Fibroblast of lung (primary cell): ENCODE measurements at regions not wholly inside any gene's neighbourhood (a gene's known extent, or its start where the extent isn't known, plus 50 kb on each side); places are given as distances from the start of the nearest gene placed in this dataset.

Source experiments
- DNase-seq, 2 donors: peaks; one replicate each; pipeline versions ENCODE4 v3.0.0 to v3.0.0-alpha.2; 2010; ENCODE audit warnings: low read depth in 2 of 2
- H2AFZ ChIP-seq: 2 replicates; pipeline ENCODE4 v1.5.1; 2012; ENCODE audit warnings: low read length, control low read depth, inconsistent platforms
- H3K27ac ChIP-seq: 2 replicates; pipeline ENCODE4 v1.5.1; 2011; ENCODE audit warnings: low read length, control low read depth; ENCODE audit not compliant: insufficient read depth
- H3K27me3 ChIP-seq: 2 replicates; pipeline ENCODE4 v1.5.1; 2011; ENCODE audit warnings: mild to moderate bottlenecking, low read length; ENCODE audit not compliant: control insufficient read depth, insufficient read depth
- H3K36me3 ChIP-seq: 2 replicates; pipeline ENCODE4 v1.5.1; 2011; ENCODE audit warnings: low read length; ENCODE audit not compliant: control insufficient read depth, insufficient read depth
- H3K4me1 ChIP-seq: 2 replicates; pipeline ENCODE4 v1.5.1; 2011; ENCODE audit warnings: low read length; ENCODE audit not compliant: control insufficient read depth, insufficient read depth; ENCODE audit errors: extremely low read depth
- H3K4me2 ChIP-seq: 2 replicates; pipeline ENCODE4 v1.5.1; 2011; ENCODE audit warnings: low read length, control low read depth; ENCODE audit not compliant: insufficient read depth; ENCODE audit errors: extremely low read depth
- H3K4me3 ChIP-seq, 4 experiments: fragments of 200-600 bp in 1 of 4; sonication (generic) in 1 of 4; replicated peaks in 1 of 4; 2 replicates each; pipeline ENCODE4 v1.5.1; 2011 to 2016; ENCODE audit warnings: low read length in 4 of 4, low read depth in 3 of 4, mild to moderate bottlenecking in 3 of 4, control low read depth in 2 of 4, inconsistent platforms in 1 of 4, mixed read lengths in 1 of 4; ENCODE audit not compliant: insufficient read depth in 1 of 4; ENCODE audit errors: control extremely low read depth in 1 of 4
- H3K79me2 ChIP-seq: 2 replicates; pipeline ENCODE4 v1.5.1; 2012; ENCODE audit warnings: mild to moderate bottlenecking, low read length, inconsistent platforms; ENCODE audit not compliant: control insufficient read depth, insufficient read depth
- H3K9ac ChIP-seq: 2 replicates; pipeline ENCODE4 v1.5.1; 2011; ENCODE audit warnings: mild to moderate bottlenecking, low read length, control low read depth; ENCODE audit not compliant: insufficient read depth
- H3K9me3 ChIP-seq: 2 replicates; pipeline ENCODE4 v1.5.1; 2012; ENCODE audit warnings: low read depth, low read length; ENCODE audit not compliant: control insufficient read depth, insufficient read depth
- H4K20me1 ChIP-seq: 2 replicates; pipeline ENCODE4 v1.5.1; 2011; ENCODE audit warnings: low read length; ENCODE audit not compliant: control insufficient read depth, insufficient read depth; ENCODE audit errors: extremely low read depth
- EZH2 ChIP-seq: IDR thresholded peaks from 2 replicates; pipeline ENCODE4 v1.5.1; 2012; ENCODE audit warnings: low read length, control low read depth, mild to moderate bottlenecking; ENCODE audit errors: missing control alignments
- TF ChIP-seq, protein P1 (sequence below), 2 donors: IDR thresholded peaks in 1 of 2; conservative IDR thresholded peaks in 1 of 2; 1 replicate in 1 of 2; 2 replicates in 1 of 2; pipeline ENCODE4 v1.5.1; 2011 to 2012; ENCODE audit warnings: low read length in 2 of 2, control low read depth in 1 of 2, inconsistent platforms in 1 of 2, low read depth in 1 of 2, mild to moderate bottlenecking in 1 of 2

DNA sequence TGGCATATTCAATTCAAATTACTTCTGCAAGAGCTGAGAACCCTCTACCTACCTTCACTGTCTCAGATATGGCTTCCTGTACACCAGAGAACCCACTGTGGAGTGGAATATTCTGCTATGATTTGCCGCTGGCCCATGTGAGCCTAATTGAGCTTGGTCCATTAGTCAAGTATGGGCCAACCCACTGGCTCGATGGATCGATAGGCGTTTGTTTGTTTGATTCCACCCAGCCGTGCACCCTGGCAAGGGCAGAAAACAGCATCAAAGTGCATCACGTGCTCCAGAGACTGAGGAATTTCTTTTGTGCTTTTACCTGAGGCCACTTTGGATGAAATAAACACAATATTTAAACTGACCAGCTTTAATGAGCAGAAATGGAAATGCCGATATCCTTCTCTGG, 426.3 kb downstream of the AACS start:
- no peak overlapping the region for H3K9ac ChIP-seq
- no peaks in the 10 kb centered on the region for H3K36me3 ChIP-seq
- H3K4me1 ChIP-seq: no peaks in the 10 kb centered on the region
- no peaks in the 10 kb centered on the region for H3K27me3 ChIP-seq
- H3K4me2 ChIP-seq: no peak overlapping the region
- no peaks in the 10 kb centered on the region for H3K9me3 ChIP-seq
- DNase-seq: no peak
- H3K79me2 ChIP-seq: no peaks in the 10 kb centered on the region
- TF ChIP-seq, protein P1, sequence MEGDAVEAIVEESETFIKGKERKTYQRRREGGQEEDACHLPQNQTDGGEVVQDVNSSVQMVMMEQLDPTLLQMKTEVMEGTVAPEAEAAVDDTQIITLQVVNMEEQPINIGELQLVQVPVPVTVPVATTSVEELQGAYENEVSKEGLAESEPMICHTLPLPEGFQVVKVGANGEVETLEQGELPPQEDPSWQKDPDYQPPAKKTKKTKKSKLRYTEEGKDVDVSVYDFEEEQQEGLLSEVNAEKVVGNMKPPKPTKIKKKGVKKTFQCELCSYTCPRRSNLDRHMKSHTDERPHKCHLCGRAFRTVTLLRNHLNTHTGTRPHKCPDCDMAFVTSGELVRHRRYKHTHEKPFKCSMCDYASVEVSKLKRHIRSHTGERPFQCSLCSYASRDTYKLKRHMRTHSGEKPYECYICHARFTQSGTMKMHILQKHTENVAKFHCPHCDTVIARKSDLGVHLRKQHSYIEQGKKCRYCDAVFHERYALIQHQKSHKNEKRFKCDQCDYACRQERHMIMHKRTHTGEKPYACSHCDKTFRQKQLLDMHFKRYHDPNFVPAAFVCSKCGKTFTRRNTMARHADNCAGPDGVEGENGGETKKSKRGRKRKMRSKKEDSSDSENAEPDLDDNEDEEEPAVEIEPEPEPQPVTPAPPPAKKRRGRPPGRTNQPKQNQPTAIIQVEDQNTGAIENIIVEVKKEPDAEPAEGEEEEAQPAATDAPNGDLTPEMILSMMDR (conservative IDR thresholded peaks at IDR 0.05 in 1 of 2, IDR thresholded peaks at IDR 0.05 in 1 of 2; ENCODE audit: low read depth in 1 of 2, low read length in 2 of 2): no peak
- no peak for TF ChIP-seq EZH2
- H4K20me1 ChIP-seq: no peaks in the 10 kb centered on the region
- no peak overlapping the region for H3K4me3 ChIP-seq
- H3K27ac ChIP-seq: no peak overlapping the region
- H2AFZ ChIP-seq: no peak overlapping the region

DNA sequence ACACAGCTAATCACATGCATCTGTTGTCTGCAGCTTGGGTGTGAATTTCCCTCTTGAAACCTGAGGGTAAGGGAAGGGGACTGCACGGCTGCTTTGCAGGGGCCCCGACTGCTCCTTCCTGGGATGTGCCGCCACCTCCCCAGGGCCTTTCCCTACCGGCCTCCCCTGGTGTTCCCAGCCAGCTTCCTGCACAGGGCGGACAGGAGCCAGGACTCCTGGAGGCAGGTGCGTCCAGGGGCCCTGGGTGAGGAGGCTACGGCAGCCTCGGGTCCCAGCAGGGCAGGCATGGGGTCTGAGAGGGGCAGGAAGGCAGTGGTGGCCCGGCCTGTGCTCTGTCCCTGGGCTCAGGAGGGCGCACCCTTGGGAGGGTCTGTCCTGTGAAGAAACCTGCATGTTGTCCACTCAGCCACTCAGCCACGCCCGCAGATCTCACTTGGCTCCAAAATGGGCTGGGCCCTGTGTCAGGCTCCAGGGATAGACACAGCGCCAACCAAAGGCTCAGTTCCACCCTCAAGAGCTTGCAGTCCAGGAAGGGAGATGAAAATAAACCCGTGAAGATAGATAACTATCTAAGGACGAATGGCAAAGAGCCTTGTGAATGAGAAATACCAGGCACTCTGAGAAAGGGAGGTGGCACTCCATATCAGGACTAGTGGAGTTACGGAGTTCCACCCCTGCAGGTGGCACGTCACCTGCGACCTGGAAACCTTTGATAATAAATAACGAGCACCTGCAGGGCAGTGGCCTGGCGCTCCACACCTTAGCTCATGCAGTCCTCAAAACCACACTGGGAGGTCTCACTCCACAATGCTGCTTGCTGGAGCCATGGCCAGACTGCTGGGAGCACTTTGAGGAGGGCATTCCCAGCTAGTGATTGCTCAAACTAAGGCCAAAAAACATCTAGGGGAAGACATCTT, 427.4 kb downstream of the AACS start:
- no peaks in the 10 kb centered on the region for H4K20me1 ChIP-seq
- DNase-seq: no peak
- no peaks in the 10 kb centered on the region for H3K79me2 ChIP-seq
- H3K4me3 ChIP-seq: no peak overlapping the region
- no peaks in the 10 kb centered on the region for H3K4me1 ChIP-seq
- H3K27me3 ChIP-seq: no peaks in the 10 kb centered on the region
- H3K9ac ChIP-seq: no peak overlapping the region
- no peak for TF ChIP-seq EZH2
- TF ChIP-seq, protein P1 (conservative IDR thresholded peaks at IDR 0.05 in 1 of 2, IDR thresholded peaks at IDR 0.05 in 1 of 2; ENCODE audit: low read depth in 1 of 2, low read length in 2 of 2): no peak
- H3K36me3 ChIP-seq: no peaks in the 10 kb centered on the region
- H3K4me2 ChIP-seq: no peak overlapping the region
- no peaks in the 10 kb centered on the region for H3K9me3 ChIP-seq
- H3K27ac ChIP-seq: no peak overlapping the region
- H2AFZ ChIP-seq: no peak overlapping the region

DNA sequence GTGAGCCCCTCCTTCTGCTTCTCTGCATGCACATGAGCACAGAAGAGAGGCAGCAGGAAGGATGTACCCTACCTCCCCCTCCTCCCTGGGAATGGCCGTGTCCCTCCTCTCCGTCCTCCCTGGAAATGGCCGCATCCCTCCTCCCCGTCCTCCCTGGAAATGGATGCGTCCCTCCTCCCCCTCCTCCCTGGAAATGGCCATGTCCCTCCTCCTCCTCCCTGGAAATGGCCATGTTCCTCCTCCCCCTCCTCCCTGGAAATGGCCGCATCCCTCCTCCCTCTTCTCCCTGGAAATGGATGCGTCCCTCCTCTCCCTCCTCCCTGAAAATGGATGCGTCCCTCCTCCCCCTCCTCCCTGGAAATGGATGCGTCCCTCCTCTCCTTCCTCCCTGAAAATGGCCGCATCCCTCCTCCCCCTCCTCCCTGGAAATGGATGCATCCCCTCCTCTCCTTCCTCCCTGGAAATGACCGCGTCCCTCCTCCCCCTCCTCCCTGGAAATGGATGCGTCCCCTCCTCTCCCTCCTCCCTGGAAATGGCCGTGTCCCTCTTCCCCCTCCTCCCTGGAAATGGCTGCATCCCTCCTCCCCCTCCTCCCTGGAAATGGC, 428.6 kb downstream of the AACS start:
- Histone ChIP-seq H3K4me1 (no peaks in the 10 kb centered on the region), H4K20me1 (no peaks in the 10 kb centered on the region), H3K9ac (no peak overlapping the region), H3K36me3 (no peaks in the 10 kb centered on the region), H3K27me3 (no peaks in the 10 kb centered on the region), H2AFZ (no peak overlapping the region), H3K27ac (no peak overlapping the region), H3K4me3 (no peak overlapping the region), H3K4me2 (no peak overlapping the region), H3K9me3 (no peaks in the 10 kb centered on the region), H3K79me2 (no peaks in the 10 kb centered on the region)
- DNase-seq: no peak
- no peak for TF ChIP-seq EZH2
- TF ChIP-seq, protein P1 (conservative IDR thresholded peaks at IDR 0.05 in 1 of 2, IDR thresholded peaks at IDR 0.05 in 1 of 2; ENCODE audit: low read depth in 1 of 2, low read length in 2 of 2): no peak
